GM21423 (cell line): ENCODE measurements at regions not wholly inside any gene's neighbourhood (a gene's known extent, or its start where the extent isn't known, plus 50 kb on each side); places are given as distances from the start of the nearest gene placed in this dataset.
"Not testable (repeated sequence)": the region's sequence is repeated elsewhere in the genome, so short reads cannot be mapped to it uniquely, and the experiment has no call there.

ENCODE experiments used
- ATAC-seq: cut with Tn5 transposase; IDR thresholded peaks from one replicate; pipeline ENCODE4 v1.9.1; 2021; ENCODE audit warnings: mild to moderate bottlenecking, moderate library complexity; ENCODE audit not compliant: unreplicated experiment

- ATAC-seq, result peak; percentile 44
These were observed 55.4 kb downstream of the TMEM121 start for GRCh38 chr14:105581551-105582341.

GRCh38 chr14:105582639-105583038 is 56.3 kb downstream of the TMEM121 start:
- ATAC-seq, result no peak

- ATAC-seq, result not testable (repeated sequence)
These were observed 57.5 kb downstream of the TMEM121 start for GRCh38 chr14:105583914-105584313.

GRCh38 chr14:105585290-105585689 is 58.9 kb downstream of the TMEM121 start:
- not testable (repeated sequence) for ATAC-seq

- peak; percentile 35 for ATAC-seq
These were observed 59.3 kb downstream of the TMEM121 start for GRCh38 chr14:105585722-105586121.

GRCh38 chr14:105586144-105586872 is 59.9 kb downstream of the TMEM121 start:
- peak; percentile 22 for ATAC-seq

- ATAC-seq, result not testable (repeated sequence)
These were observed 60.7 kb downstream of the TMEM121 start for GRCh38 chr14:105587034-105587433.

GRCh38 chr14:105587482-105588235 is 61.3 kb downstream of the TMEM121 start:
- ATAC-seq, result not testable (repeated sequence)

GRCh38 chr14:105588236-105588860 is 62.0 kb downstream of the TMEM121 start:
- ATAC-seq, result no peak

- ATAC-seq, result no peak
These were observed 63.0 kb downstream of the TMEM121 start for GRCh38 chr14:105589161-105589925.

- ATAC-seq, result not testable (repeated sequence)
These were observed 63.5 kb downstream of the TMEM121 start for GRCh38 chr14:105589926-105590185.

GRCh38 chr14:105591052-105591451 is 64.7 kb downstream of the TMEM121 start:
- no peak for ATAC-seq

- ATAC-seq, result peak; percentile 42
These were observed 65.5 kb downstream of the TMEM121 start for GRCh38 chr14:105591792-105592341.

GRCh38 chr14:105592646-105593045 is 66.3 kb downstream of the TMEM121 start:
- ATAC-seq, result not testable (repeated sequence)

- ATAC-seq, result not testable (repeated sequence)
These were observed 69.0 kb downstream of the TMEM121 start for GRCh38 chr14:105595346-105595745.

GRCh38 chr14:105596374-105596773 is 70.0 kb downstream of the TMEM121 start:
- not testable (repeated sequence) for ATAC-seq

- ATAC-seq, result not testable (repeated sequence)
These were observed 71.8 kb downstream of the TMEM121 start for GRCh38 chr14:105598040-105598763.

- ATAC-seq, result not testable (repeated sequence)
These were observed 72.7 kb downstream of the TMEM121 start for GRCh38 chr14:105598925-105599586.
